ENCODE measurements at regions not wholly inside any gene's neighbourhood (a gene's known extent, or its start where the extent isn't known, plus 50 kb on each side); places are given as distances from the start of the nearest gene placed in this dataset.
A peak's percentile ranks its signal among the peaks of the same experiment; 100 is the strongest.

DNA sequence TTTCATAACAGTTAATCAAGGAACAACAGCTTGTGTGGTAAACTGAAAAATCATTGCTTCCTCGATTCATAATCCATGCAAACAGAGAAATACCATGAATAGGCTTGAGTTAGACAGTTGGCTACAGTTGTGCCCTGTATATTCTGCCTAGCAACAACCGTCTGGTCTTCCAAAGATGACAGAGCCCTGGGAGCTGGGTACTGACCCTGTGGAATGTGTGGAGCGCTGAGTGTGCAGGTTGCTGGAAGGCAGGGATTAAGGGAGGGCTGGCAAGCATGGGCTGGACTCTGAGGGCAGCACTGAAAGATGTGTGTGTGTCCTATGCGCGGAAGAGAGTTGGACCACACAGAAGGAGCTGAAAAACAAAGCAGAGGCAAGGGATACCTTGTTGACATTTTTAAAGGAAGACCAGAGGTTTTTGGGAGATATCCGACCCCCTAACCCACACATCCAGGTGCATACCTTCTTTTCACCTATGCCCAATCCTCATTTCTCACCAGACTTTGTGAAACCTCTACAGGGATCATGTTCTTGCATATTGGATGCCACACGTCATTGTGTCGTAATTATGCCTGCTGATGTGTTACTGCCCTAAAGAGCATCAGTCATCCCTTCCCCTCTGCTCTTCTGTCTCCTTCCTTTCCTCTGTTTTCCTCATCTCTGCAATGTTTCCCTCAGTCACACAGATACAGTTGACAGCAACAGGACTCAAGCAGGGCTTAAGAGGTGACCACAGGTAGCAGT lies 58.2 kb upstream of the VGLL2 start:
- Mint-ChIP-seq H3K9me3 (peaks cover 22% of the 10 kb centered on the region), H3K36me3 (no peaks in the 10 kb centered on the region), H3K4me1 (peaks cover 12% of the 10 kb centered on the region), H3K4me3 (no peak overlapping the region), H3K27me3 (ENCODE audit: low read depth) (no peaks in the 10 kb centered on the region), H3K27ac (no peak overlapping the region)
- peak; percentile 16 for DNase-seq (ENCODE audit: low spot score)
- ATAC-seq = peak; percentile 79
- ChIA-PET POLR2A (no interaction called here), CTCF (no interaction called here)
- TF ChIP-seq PRRX2 (CRISPR knock-in tag; IDR thresholded peaks at IDR 0.05) (no peak), SMAD4 (CRISPR knock-in tag; IDR thresholded peaks at IDR 0.05) (no peak), NFYB (CRISPR knock-in tag; conservative IDR thresholded peaks at IDR 0.05; ENCODE audit: low read depth) (no peak), ZNF232 (CRISPR knock-in tag; IDR thresholded peaks at IDR 0.05) (no peak), HMGA2 (CRISPR knock-in tag; IDR thresholded peaks at IDR 0.05) (no peak)
- TF ChIP-seq, protein P1, sequence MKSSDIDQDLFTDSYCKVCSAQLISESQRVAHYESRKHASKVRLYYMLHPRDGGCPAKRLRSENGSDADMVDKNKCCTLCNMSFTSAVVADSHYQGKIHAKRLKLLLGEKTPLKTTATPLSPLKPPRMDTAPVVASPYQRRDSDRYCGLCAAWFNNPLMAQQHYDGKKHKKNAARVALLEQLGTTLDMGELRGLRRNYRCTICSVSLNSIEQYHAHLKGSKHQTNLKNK (CRISPR knock-in tag; IDR thresholded peaks at IDR 0.05) = no peak
- TF ChIP-seq, protein P2, sequence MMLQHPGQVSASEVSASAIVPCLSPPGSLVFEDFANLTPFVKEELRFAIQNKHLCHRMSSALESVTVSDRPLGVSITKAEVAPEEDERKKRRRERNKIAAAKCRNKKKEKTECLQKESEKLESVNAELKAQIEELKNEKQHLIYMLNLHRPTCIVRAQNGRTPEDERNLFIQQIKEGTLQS (CRISPR knock-in tag; conservative IDR thresholded peaks at IDR 0.05) = no peak
- TF ChIP-seq, protein P3, sequence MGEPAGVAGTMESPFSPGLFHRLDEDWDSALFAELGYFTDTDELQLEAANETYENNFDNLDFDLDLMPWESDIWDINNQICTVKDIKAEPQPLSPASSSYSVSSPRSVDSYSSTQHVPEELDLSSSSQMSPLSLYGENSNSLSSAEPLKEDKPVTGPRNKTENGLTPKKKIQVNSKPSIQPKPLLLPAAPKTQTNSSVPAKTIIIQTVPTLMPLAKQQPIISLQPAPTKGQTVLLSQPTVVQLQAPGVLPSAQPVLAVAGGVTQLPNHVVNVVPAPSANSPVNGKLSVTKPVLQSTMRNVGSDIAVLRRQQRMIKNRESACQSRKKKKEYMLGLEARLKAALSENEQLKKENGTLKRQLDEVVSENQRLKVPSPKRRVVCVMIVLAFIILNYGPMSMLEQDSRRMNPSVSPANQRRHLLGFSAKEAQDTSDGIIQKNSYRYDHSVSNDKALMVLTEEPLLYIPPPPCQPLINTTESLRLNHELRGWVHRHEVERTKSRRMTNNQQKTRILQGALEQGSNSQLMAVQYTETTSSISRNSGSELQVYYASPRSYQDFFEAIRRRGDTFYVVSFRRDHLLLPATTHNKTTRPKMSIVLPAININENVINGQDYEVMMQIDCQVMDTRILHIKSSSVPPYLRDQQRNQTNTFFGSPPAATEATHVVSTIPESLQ (CRISPR knock-in tag; IDR thresholded peaks at IDR 0.05) = no peak
- TF ChIP-seq, protein P4, sequence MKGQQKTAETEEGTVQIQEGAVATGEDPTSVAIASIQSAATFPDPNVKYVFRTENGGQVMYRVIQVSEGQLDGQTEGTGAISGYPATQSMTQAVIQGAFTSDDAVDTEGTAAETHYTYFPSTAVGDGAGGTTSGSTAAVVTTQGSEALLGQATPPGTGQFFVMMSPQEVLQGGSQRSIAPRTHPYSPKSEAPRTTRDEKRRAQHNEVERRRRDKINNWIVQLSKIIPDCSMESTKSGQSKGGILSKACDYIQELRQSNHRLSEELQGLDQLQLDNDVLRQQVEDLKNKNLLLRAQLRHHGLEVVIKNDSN (CRISPR knock-in tag; IDR thresholded peaks at IDR 0.05) = no peak
- TF ChIP-seq, protein P5, sequence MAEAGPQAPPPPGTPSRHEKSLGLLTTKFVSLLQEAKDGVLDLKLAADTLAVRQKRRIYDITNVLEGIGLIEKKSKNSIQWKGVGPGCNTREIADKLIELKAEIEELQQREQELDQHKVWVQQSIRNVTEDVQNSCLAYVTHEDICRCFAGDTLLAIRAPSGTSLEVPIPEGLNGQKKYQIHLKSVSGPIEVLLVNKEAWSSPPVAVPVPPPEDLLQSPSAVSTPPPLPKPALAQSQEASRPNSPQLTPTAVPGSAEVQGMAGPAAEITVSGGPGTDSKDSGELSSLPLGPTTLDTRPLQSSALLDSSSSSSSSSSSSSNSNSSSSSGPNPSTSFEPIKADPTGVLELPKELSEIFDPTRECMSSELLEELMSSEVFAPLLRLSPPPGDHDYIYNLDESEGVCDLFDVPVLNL (CRISPR knock-in tag; IDR thresholded peaks at IDR 0.05; ENCODE audit: borderline replicate concordance, low read depth) = no peak

DNA sequence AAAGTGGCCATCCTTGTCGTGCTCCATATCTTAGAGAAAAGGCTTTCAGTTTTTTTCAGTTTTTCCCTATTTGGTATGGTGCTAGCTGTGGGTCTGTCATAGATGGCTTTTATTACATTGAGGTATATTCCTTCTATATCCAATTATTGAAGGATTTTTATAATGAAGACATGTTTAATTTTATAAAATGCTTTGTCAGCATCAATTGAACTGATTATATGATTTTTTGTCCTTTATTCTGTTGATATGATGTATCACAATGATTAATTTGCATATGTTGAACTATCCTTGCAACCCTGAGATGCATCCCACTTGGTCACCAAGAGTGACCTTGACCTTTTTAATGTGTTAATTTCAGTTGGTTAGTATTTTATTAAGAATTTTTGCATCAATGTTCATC lies 55.1 kb upstream of the VGLL2 start:
- ChIA-PET POLR2A (no interaction called here), CTCF (no interaction called here)
- Mint-ChIP-seq H3K4me3 (no peak overlapping the region), H3K27me3 (ENCODE audit: low read depth) (peaks cover 4% of the 10 kb centered on the region; the same call in 1 of the 2 replicates), H3K36me3 (no peaks in the 10 kb centered on the region), H3K4me1 (peaks cover 5% of the 10 kb centered on the region), H3K9me3 (peaks cover 44% of the 10 kb centered on the region), H3K27ac (no peak overlapping the region)
- TF ChIP-seq, protein P4 (CRISPR knock-in tag; IDR thresholded peaks at IDR 0.05) = no peak
- no peak for TF ChIP-seq ZNF232 (CRISPR knock-in tag; IDR thresholded peaks at IDR 0.05)
- no peak for TF ChIP-seq RELA (CRISPR knock-in tag; IDR thresholded peaks at IDR 0.05; ENCODE audit: borderline replicate concordance)
- TF ChIP-seq GRHL2 (CRISPR knock-in tag; IDR thresholded peaks at IDR 0.05; ENCODE audit: insufficient replicate concordance, severe bottlenecking) = no peak
- TF ChIP-seq, protein P1 (CRISPR knock-in tag; IDR thresholded peaks at IDR 0.05) = no peak
- TF ChIP-seq, protein P6, sequence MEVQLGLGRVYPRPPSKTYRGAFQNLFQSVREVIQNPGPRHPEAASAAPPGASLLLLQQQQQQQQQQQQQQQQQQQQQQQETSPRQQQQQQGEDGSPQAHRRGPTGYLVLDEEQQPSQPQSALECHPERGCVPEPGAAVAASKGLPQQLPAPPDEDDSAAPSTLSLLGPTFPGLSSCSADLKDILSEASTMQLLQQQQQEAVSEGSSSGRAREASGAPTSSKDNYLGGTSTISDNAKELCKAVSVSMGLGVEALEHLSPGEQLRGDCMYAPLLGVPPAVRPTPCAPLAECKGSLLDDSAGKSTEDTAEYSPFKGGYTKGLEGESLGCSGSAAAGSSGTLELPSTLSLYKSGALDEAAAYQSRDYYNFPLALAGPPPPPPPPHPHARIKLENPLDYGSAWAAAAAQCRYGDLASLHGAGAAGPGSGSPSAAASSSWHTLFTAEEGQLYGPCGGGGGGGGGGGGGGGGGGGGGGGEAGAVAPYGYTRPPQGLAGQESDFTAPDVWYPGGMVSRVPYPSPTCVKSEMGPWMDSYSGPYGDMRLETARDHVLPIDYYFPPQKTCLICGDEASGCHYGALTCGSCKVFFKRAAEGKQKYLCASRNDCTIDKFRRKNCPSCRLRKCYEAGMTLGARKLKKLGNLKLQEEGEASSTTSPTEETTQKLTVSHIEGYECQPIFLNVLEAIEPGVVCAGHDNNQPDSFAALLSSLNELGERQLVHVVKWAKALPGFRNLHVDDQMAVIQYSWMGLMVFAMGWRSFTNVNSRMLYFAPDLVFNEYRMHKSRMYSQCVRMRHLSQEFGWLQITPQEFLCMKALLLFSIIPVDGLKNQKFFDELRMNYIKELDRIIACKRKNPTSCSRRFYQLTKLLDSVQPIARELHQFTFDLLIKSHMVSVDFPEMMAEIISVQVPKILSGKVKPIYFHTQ (CRISPR knock-in tag; IDR thresholded peaks at IDR 0.05) = no peak
- TF ChIP-seq, protein P7, sequence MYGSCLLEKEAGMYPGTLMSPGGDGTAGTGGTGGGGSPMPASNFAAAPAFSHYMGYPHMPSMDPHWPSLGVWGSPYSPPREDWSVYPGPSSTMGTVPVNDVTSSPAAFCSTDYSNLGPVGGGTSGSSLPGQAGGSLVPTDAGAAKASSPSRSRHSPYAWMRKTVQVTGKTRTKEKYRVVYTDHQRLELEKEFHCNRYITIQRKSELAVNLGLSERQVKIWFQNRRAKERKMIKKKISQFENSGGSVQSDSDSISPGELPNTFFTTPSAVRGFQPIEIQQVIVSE (CRISPR knock-in tag; IDR thresholded peaks at IDR 0.05; ENCODE audit: borderline replicate concordance) = no peak
- TF ChIP-seq, protein P2 (CRISPR knock-in tag; conservative IDR thresholded peaks at IDR 0.05) = no peak
- TF ChIP-seq SMAD4 (CRISPR knock-in tag; IDR thresholded peaks at IDR 0.05) = no peak
- TF ChIP-seq, protein P8, sequence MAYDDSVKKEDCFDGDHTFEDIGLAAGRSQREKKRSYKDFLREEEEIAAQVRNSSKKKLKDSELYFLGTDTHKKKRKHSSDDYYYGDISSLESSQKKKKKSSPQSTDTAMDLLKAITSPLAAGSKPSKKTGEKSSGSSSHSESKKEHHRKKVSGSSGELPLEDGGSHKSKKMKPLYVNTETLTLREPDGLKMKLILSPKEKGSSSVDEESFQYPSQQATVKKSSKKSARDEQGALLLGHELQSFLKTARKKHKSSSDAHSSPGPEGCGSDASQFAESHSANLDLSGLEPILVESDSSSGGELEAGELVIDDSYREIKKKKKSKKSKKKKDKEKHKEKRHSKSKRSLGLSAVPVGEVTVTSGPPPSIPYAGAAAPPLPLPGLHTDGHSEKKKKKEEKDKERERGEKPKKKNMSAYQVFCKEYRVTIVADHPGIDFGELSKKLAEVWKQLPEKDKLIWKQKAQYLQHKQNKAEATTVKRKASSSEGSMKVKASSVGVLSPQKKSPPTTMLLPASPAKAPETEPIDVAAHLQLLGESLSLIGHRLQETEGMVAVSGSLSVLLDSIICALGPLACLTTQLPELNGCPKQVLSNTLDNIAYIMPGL (CRISPR knock-in tag; IDR thresholded peaks at IDR 0.05) = no peak
- TF ChIP-seq, protein P9, sequence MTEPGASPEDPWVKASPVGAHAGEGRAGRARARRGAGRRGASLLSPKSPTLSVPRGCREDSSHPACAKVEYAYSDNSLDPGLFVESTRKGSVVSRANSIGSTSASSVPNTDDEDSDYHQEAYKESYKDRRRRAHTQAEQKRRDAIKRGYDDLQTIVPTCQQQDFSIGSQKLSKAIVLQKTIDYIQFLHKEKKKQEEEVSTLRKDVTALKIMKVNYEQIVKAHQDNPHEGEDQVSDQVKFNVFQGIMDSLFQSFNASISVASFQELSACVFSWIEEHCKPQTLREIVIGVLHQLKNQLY (CRISPR knock-in tag; IDR thresholded peaks at IDR 0.05) = no peak
- ATAC-seq (no peak), DNase-seq (ENCODE audit: low spot score) (no peak)
